HEK293 (cell line): ENCODE measurements at regions not wholly inside any gene's neighbourhood (a gene's known extent, or its start where the extent isn't known, plus 50 kb on each side); places are given as distances from the start of the nearest gene placed in this dataset.

Experiments
- CTCF ChIA-PET: fragments of 350-600 bp; formaldehyde crosslinking; extraction: SDS; loops from one replicate; lab custom pipeline; 2021; ENCODE audit warnings: antibody characterized with exemption; lab: Yijun Ruan, JAX
- POLR2A ChIA-PET: fragments of 300-600 bp; formaldehyde crosslinking; extraction: SDS; loops from one replicate; lab custom pipeline; 2020; ENCODE audit warnings: antibody characterized with exemption, inconsistent platforms; lab: Yijun Ruan, JAX
- H3K27ac ChIP-seq: fragments of 200-500 bp; sonication (Bioruptor generic); 2 replicates; pipeline ENCODE4 v1.5.1; 2014; ENCODE audit warnings: low read depth, low read length, control low read depth, inconsistent platforms; ENCODE audit errors: extremely low read depth
- H3K36me3 ChIP-seq, 2 experiments: fragments of 200-500 bp in 1 of 2; sonication (Bioruptor generic) in 1 of 2; 1 replicate in 1 of 2; 2 replicates in 1 of 2; pipeline ENCODE4 v1.5.1; 2014 to 2017; ENCODE audit warnings: inconsistent platforms in 2 of 2, low read length in 2 of 2; ENCODE audit not compliant: control insufficient read depth in 2 of 2, insufficient read depth in 1 of 2
- H3K4me1 ChIP-seq: fragments of 200-500 bp; sonication (Bioruptor generic); 2 replicates; pipeline ENCODE4 v1.5.1; 2014; ENCODE audit warnings: mild to moderate bottlenecking, low read length, inconsistent platforms; ENCODE audit not compliant: control insufficient read depth, insufficient read depth
- H3K4me3 ChIP-seq: 2 replicates; pipeline ENCODE4 v1.5.1; 2011; ENCODE audit warnings: low read depth, mild to moderate bottlenecking, control low read depth, low read length, moderate library complexity
- H3K9me3 ChIP-seq: fragments of 200-500 bp; sonication (Bioruptor generic); 2 replicates; pipeline ENCODE4 v1.5.1; 2014; ENCODE audit warnings: low read depth, low read length, inconsistent platforms; ENCODE audit not compliant: control insufficient read depth, insufficient read depth
- AEBP2 ChIP-seq: fragments of 450-650 bp; formaldehyde crosslinking; IDR thresholded peaks from 2 replicates; pipeline ENCODE4 v1.5.1; 2016; ENCODE audit warnings: missing biosample characterization, missing genetic modification characterization, borderline replicate concordance
- ATF2 ChIP-seq: fragments of 450-650 bp; formaldehyde crosslinking; IDR thresholded peaks from 2 replicates; pipeline ENCODE4 v1.5.1; 2016; ENCODE audit warnings: missing biosample characterization, missing genetic modification characterization, low read depth
- EGR2 ChIP-seq: fragments of 450-650 bp; formaldehyde crosslinking; IDR thresholded peaks from 2 replicates; pipeline ENCODE4 v1.5.1; 2016; ENCODE audit warnings: low read depth, missing biosample characterization, missing genetic modification characterization
- GFI1B ChIP-seq: fragments of 450-650 bp; formaldehyde crosslinking; IDR thresholded peaks from 2 replicates; pipeline ENCODE4 v1.5.1; 2016; ENCODE audit warnings: missing biosample characterization, missing genetic modification characterization
- GLIS1 ChIP-seq: fragments of 450-650 bp; formaldehyde crosslinking; IDR thresholded peaks from 2 replicates; pipeline ENCODE4 v1.5.1; 2016; ENCODE audit warnings: missing biosample characterization, missing genetic modification characterization
- KLF10 ChIP-seq: fragments of 450-650 bp; IDR thresholded peaks from 2 replicates; pipeline ENCODE4 v1.5.1; 2018; ENCODE audit warnings: missing biosample characterization, mild to moderate bottlenecking, missing genetic modification characterization
- KLF8 ChIP-seq: fragments of 450-650 bp; formaldehyde crosslinking; IDR thresholded peaks from 2 replicates; pipeline ENCODE4 v1.5.1; 2016; ENCODE audit warnings: missing biosample characterization, missing genetic modification characterization
- MEIS1 ChIP-seq: sonication (generic); formaldehyde crosslinking; IDR thresholded peaks from 2 replicates; pipeline ENCODE4 v1.8.1; 2022; ENCODE audit warnings: missing genetic modification reagents, mild to moderate bottlenecking, borderline replicate concordance
- REPIN1 ChIP-seq: fragments of 450-650 bp; formaldehyde crosslinking; IDR thresholded peaks from 2 replicates; pipeline ENCODE4 v1.5.1; 2017; ENCODE audit warnings: missing biosample characterization, missing genetic modification characterization, low read depth
- SCRT1 ChIP-seq: fragments of 450-650 bp; formaldehyde crosslinking; IDR thresholded peaks from 2 replicates; pipeline ENCODE4 v1.5.1; 2016; ENCODE audit warnings: missing biosample characterization, missing genetic modification characterization, borderline replicate concordance
- TSHZ1 ChIP-seq: fragments of 450-650 bp; formaldehyde crosslinking; IDR thresholded peaks from 2 replicates; pipeline ENCODE4 v1.5.1; 2016; ENCODE audit warnings: missing biosample characterization, missing genetic modification characterization, borderline replicate concordance
- ZBTB10 ChIP-seq: fragments of 450-650 bp; formaldehyde crosslinking; IDR thresholded peaks from 2 replicates; pipeline ENCODE4 v1.5.1; 2016; ENCODE audit warnings: missing biosample characterization, missing genetic modification characterization
- ZFHX2 ChIP-seq: fragments of 450-650 bp; formaldehyde crosslinking; conservative IDR thresholded peaks from 2 replicates; pipeline ENCODE4 v1.5.1; 2016; ENCODE audit warnings: missing biosample characterization, missing genetic modification characterization
- ZFP3 ChIP-seq: fragments of 450-650 bp; formaldehyde crosslinking; IDR thresholded peaks from 2 replicates; pipeline ENCODE4 v1.5.1; 2016; ENCODE audit warnings: low read depth, missing biosample characterization, missing genetic modification characterization
- ZIC2 ChIP-seq: fragments of 450-650 bp; formaldehyde crosslinking; IDR thresholded peaks from 2 replicates; pipeline ENCODE4 v1.5.1; 2016; ENCODE audit warnings: missing biosample characterization, missing genetic modification characterization
- ZNF324 ChIP-seq: fragments of 450-650 bp; formaldehyde crosslinking; IDR thresholded peaks from 2 replicates; pipeline ENCODE4 v1.5.1; 2016; ENCODE audit warnings: missing biosample characterization, missing genetic modification characterization
- ZNF549 ChIP-seq: fragments of 450-650 bp; IDR thresholded peaks from 2 replicates; pipeline ENCODE4 v1.5.1; 2018; ENCODE audit warnings: missing biosample characterization, missing genetic modification characterization, mild to moderate bottlenecking, inconsistent platforms, moderate library complexity
- ZNF701 ChIP-seq: fragments of 450-650 bp; formaldehyde crosslinking; IDR thresholded peaks from 2 replicates; pipeline ENCODE4 v1.5.1; 2016; ENCODE audit warnings: missing biosample characterization, missing genetic modification characterization
- ZSCAN30 ChIP-seq: fragments of 450-650 bp; IDR thresholded peaks from 2 replicates; pipeline ENCODE4 v1.5.1; 2018; ENCODE audit warnings: missing biosample characterization, mild to moderate bottlenecking, missing genetic modification characterization, moderate library complexity
- ZXDB ChIP-seq: fragments of 450-650 bp; formaldehyde crosslinking; IDR thresholded peaks from 2 replicates; pipeline ENCODE4 v1.5.1; 2016; ENCODE audit warnings: missing biosample characterization, missing genetic modification characterization

GRCh38 chr15:70478251-70478990 lies 284.9 kb downstream of the UACA start:
- H3K4me1 ChIP-seq = peaks cover 14% of the 10 kb centered on the region
- H3K4me3 ChIP-seq = no peak overlapping the region
- ChIA-PET POLR2A (no interaction called here), CTCF (interaction anchor here (0.6 to 1.6 kb wide), 3 partner anchors 9 to 275 kb away, joined by 4 to 7 read pairs (median 6); no protein-coding TSS in a partner anchor)
- no peaks in the 10 kb centered on the region for H3K36me3 ChIP-seq
- no peak overlapping the region for H3K27ac ChIP-seq
- TF ChIP-seq MEIS1 (CRISPR knock-in tag) (no peak), ZNF324 (no peak), ZIC2 (tag by site-specific recombination) (peak; percentile 90), EGR2 (peak; percentile 72; the same call in 1 of the 2 replicates), GLIS1 (peak; percentile 67), ZFHX2 (tag by site-specific recombination) (peak; percentile 77)
- H3K9me3 ChIP-seq = no peaks in the 10 kb centered on the region

GRCh38 chr15:70477750-70478250 lies 285.6 kb downstream of the UACA start:
- Histone ChIP-seq H3K4me1 (peaks cover 14% of the 10 kb centered on the region), H3K36me3 (no peaks in the 10 kb centered on the region), H3K4me3 (no peak overlapping the region), H3K9me3 (no peaks in the 10 kb centered on the region), H3K27ac (no peak overlapping the region)
- POLR2A ChIA-PET = no interaction called here
- TF ChIP-seq EGR2 (0 out of 2 replicates have a peak, but pooled peaks have one; percentile 18), ZNF549 (tag by site-specific recombination) (no peak)
- CTCF ChIA-PET = interaction anchor here (1.2 to 3.9 kb wide), 3 partner anchors 10 to 12 kb away, joined by 4 to 25 read pairs (median 6); no protein-coding TSS in a partner anchor

GRCh38 chr15:70476441-70476840 lies 286.9 kb downstream of the UACA start:
- ChIA-PET POLR2A (no interaction called here), CTCF (interaction anchor here (2.2 to 3.9 kb wide), 2 partner anchors 10 to 12 kb away, joined by 12 to 25 read pairs; no protein-coding TSS in a partner anchor)
- TF ChIP-seq SCRT1 (tag by site-specific recombination) (no peak), REPIN1 (tag by site-specific recombination) (no peak), KLF8 (tag by site-specific recombination) (no peak), ZFP3 (no peak), ZXDB (tag by site-specific recombination) (no peak), AEBP2 (tag by site-specific recombination) (no peak), ATF2 (no peak), TSHZ1 (no peak), ZBTB10 (tag by site-specific recombination) (no peak), GFI1B (tag by site-specific recombination) (no peak), ZSCAN30 (no peak), KLF10 (no peak), ZNF701 (tag by site-specific recombination) (no peak)
- TF ChIP-seq, all 188 proteins: peak for 0

More at GRCh38 chr15:70476441-70476840, 286.9 kb downstream of the UACA start:
- no peak overlapping the region for H3K4me3 ChIP-seq
- no peaks in the 10 kb centered on the region for H3K9me3 ChIP-seq
- H3K36me3 ChIP-seq = no peaks in the 10 kb centered on the region
- no peak overlapping the region for H3K27ac ChIP-seq
- H3K4me1 ChIP-seq = peaks cover 14% of the 10 kb centered on the region
